ENCODE measurements at regions not wholly inside any gene's neighbourhood (a gene's known extent, or its start where the extent isn't known, plus 50 kb on each side); places are given as distances from the start of the nearest gene placed in this dataset.

GRCh38 chr6:87837876-87838275, 135.8 kb upstream of the AKIRIN2 start:
- TF ChIP-seq CTCF (IDR thresholded peaks at IDR 0.05) (no peak), POLR2A (IDR thresholded peaks at IDR 0.05) (no peak)

Measured in body of pancreas (tissue), 4 donors.